Vagina (tissue), 2 donors: ENCODE measurements at regions not wholly inside any gene's neighbourhood (a gene's known extent, or its start where the extent isn't known, plus 50 kb on each side); places are given as distances from the start of the nearest gene placed in this dataset.

Source experiments
- POLR2A ChIP-seq, 2 donors: fragments of 450-650 bp; IDR thresholded peaks; one replicate each; pipeline ENCODE4 v1.6.1; 2017; ENCODE audit warnings: antibody characterized with exemption in 2 of 2, mild to moderate bottlenecking in 2 of 2, moderate library complexity in 2 of 2
- TF ChIP-seq, protein P1 (sequence below), 3 experiments: fragments of 450-650 bp in 2 of 3; fragments of 200-600 bp in 1 of 3; sonication (generic) in 1 of 3; IDR thresholded peaks; one replicate each; pipeline ENCODE4 v1.5.1; 2017 to 2019; ENCODE audit warnings: antibody characterized with exemption in 3 of 3, mild to moderate bottlenecking in 2 of 3, moderate library complexity in 2 of 3

DNA sequence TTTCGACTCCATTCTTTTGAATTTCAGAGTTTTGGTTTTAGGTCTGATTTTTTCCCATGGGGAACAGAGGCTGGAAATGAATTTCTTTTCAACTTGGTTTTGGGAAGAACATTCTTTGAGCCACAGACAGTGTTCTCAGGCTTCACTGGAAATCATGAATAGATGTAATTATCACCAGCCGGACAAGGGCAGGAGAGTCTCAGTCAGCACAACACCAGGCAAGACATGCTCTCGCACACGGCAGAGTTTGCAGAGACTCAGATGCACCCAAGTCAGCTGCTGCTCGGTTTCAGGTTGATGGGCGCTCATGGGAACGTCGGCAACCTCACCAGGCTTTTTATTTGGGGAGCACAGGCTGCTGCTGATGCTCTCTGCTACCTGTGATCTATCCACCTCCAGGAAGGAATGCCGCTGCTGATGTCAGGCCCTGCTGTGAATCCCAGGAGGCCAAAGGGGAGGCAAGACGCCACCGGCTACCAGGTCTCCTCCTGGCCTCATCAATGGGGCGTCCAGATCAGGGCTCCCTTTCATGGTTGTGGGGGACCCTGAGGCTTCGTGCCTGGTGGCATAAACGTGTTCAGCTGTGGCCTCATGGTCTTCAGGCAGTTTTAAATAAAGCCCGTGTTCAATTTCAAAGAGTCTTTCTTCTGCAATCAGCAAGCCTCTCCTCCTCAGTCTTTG is 332.3 kb upstream of the IRX4 start:
- TF ChIP-seq POLR2A (IDR thresholded peaks at IDR 0.05): no peak
- TF ChIP-seq, protein P1, sequence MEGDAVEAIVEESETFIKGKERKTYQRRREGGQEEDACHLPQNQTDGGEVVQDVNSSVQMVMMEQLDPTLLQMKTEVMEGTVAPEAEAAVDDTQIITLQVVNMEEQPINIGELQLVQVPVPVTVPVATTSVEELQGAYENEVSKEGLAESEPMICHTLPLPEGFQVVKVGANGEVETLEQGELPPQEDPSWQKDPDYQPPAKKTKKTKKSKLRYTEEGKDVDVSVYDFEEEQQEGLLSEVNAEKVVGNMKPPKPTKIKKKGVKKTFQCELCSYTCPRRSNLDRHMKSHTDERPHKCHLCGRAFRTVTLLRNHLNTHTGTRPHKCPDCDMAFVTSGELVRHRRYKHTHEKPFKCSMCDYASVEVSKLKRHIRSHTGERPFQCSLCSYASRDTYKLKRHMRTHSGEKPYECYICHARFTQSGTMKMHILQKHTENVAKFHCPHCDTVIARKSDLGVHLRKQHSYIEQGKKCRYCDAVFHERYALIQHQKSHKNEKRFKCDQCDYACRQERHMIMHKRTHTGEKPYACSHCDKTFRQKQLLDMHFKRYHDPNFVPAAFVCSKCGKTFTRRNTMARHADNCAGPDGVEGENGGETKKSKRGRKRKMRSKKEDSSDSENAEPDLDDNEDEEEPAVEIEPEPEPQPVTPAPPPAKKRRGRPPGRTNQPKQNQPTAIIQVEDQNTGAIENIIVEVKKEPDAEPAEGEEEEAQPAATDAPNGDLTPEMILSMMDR (IDR thresholded peaks at IDR 0.05): no peak
